B cell (primary cell): ENCODE measurements at regions not wholly inside any gene's neighbourhood (a gene's known extent, or its start where the extent isn't known, plus 50 kb on each side); places are given as distances from the start of the nearest gene placed in this dataset.

Experiments used
- ATAC-seq: fragments of 200-7000 bp; cut with Tn5 transposase; one replicate; pipeline ENCODE4 v1.10.0; 2021; ENCODE audit warnings: low read depth, mild to moderate bottlenecking, moderate number of reproducible peaks, moderate library complexity
- CTCF ChIA-PET: fragments of 350-600 bp; sonication (Branson Sonifier 250); formaldehyde crosslinking; loops from one replicate; lab custom pipeline; 2021; ENCODE audit warnings: antibody characterized with exemption, inconsistent platforms; lab: Charles Lee
- POLR2A ChIA-PET: fragments of 350-600 bp; sonication (Branson Sonifier 250); formaldehyde crosslinking; loops from one replicate; lab custom pipeline; 2021; ENCODE audit warnings: antibody characterized with exemption; lab: Charles Lee
- DNase-seq: peaks from one replicate; pipeline ENCODE4 v3.0.0; 2013
- H2AFZ ChIP-seq: 2 replicates; pipeline ENCODE4 v1.6.1; 2012; ENCODE audit warnings: mild to moderate bottlenecking, low read depth, low read length; ENCODE audit not compliant: insufficient read depth, poor library complexity, severe bottlenecking
- H3K27ac ChIP-seq, 2 donors: 1 replicate in 1 of 2; 2 replicates in 1 of 2; pipeline ENCODE4 v1.5.1; 2012 to 2013; ENCODE audit warnings: low read length in 2 of 2, mild to moderate bottlenecking in 2 of 2, moderate library complexity in 1 of 2
- H3K27me3 ChIP-seq, 4 experiments: fragments of 200-600 bp in 1 of 4; sonication (generic) in 1 of 4; replicated peaks in 1 of 4; 1 replicate in 2 of 4; 2 replicates in 2 of 4; pipeline versions ENCODE4 v1.6.1 to v1.7.0; 2013 to 2016; ENCODE audit warnings: low read length in 3 of 4, mild to moderate bottlenecking in 2 of 4, mixed read lengths in 1 of 4, moderate library complexity in 1 of 4; ENCODE audit not compliant: insufficient read depth in 4 of 4, control insufficient read depth in 3 of 4; ENCODE audit errors: control extremely low read depth in 1 of 4
- H3K36me3 ChIP-seq, 2 experiments: replicated peaks in 1 of 2; 1 replicate in 1 of 2; 2 replicates in 1 of 2; pipeline versions ENCODE4 v1.6.1 to v1.7.1; 2013; ENCODE audit warnings: low read length in 1 of 2; ENCODE audit not compliant: insufficient read depth in 2 of 2, control insufficient read depth in 1 of 2; ENCODE audit errors: control extremely low read depth in 1 of 2, extremely low read depth in 1 of 2
- H3K4me1 ChIP-seq, 2 donors: fragments of 200-600 bp in 1 of 2; sonication (generic) in 1 of 2; 1 replicate in 1 of 2; 2 replicates in 1 of 2; pipeline versions ENCODE4 v1.5.1 to v1.6.1; 2013 to 2017; ENCODE audit warnings: low read length in 2 of 2; ENCODE audit not compliant: control insufficient read depth in 2 of 2, insufficient read depth in 2 of 2
- H3K4me2 ChIP-seq: replicated peaks from 2 replicates; pipeline ENCODE3; 2012; ENCODE audit warnings: mild to moderate bottlenecking, low read depth, low read length; ENCODE audit not compliant: poor library complexity, severe bottlenecking
- H3K4me3 ChIP-seq, 5 experiments: fragments of 200-600 bp in 1 of 5; sonication (generic) in 1 of 5; 1 replicate in 3 of 5; 2 replicates in 2 of 5; pipeline versions ENCODE4 v1.5.1 to v1.7.0; 2011 to 2016; ENCODE audit warnings: low read length in 4 of 5, mild to moderate bottlenecking in 4 of 5, low read depth in 2 of 5, control low read depth in 1 of 5, moderate library complexity in 1 of 5; ENCODE audit not compliant: insufficient read depth in 1 of 5; ENCODE audit errors: control extremely low read depth in 1 of 5, extremely low read depth in 1 of 5
- H3K79me2 ChIP-seq: fragments of 200-600 bp; sonication (generic); one replicate; pipeline ENCODE4 v1.6.0; 2016; ENCODE audit warnings: low read length; ENCODE audit not compliant: control insufficient read depth, insufficient read depth
- H3K9ac ChIP-seq: fragments of 200-600 bp; sonication (generic); 2 replicates; pipeline ENCODE4 v1.6.1; 2017; ENCODE audit warnings: mild to moderate bottlenecking, low read length, moderate library complexity
- H3K9me3 ChIP-seq, 3 donors: one replicate each; pipeline versions ENCODE4 v1.6.1 to v1.7.1; 2013; ENCODE audit warnings: low read length in 2 of 3; ENCODE audit not compliant: control insufficient read depth in 2 of 3, insufficient read depth in 1 of 3; ENCODE audit errors: control extremely low read depth in 1 of 3
- H4K20me1 ChIP-seq: 2 replicates; pipeline ENCODE4 v1.6.0; 2012; ENCODE audit warnings: mild to moderate bottlenecking, low read length; ENCODE audit not compliant: insufficient read depth, control insufficient read depth, poor library complexity, severe bottlenecking
- H3K27ac Mint-ChIP-seq: one replicate; pipeline ENCODE4 v1.8.0; 2021; ENCODE audit warnings: mixed read lengths
- H3K27me3 Mint-ChIP-seq: one replicate; pipeline ENCODE4 v1.8.0; 2021; ENCODE audit warnings: mixed read lengths
- H3K4me1 Mint-ChIP-seq: one replicate; pipeline ENCODE4 v1.8.0; 2021; ENCODE audit warnings: mixed read lengths
- H3K4me3 Mint-ChIP-seq: one replicate; pipeline ENCODE4 v1.8.0; 2021; ENCODE audit warnings: mixed read lengths
- H3K9me3 Mint-ChIP-seq: one replicate; pipeline ENCODE4 v1.8.0; 2022; ENCODE audit warnings: mixed read lengths; ENCODE audit not compliant: insufficient read depth
- EZH2 ChIP-seq: IDR thresholded peaks from 2 replicates; pipeline ENCODE4 v1.6.1; 2012; ENCODE audit warnings: borderline replicate concordance, low read depth, mild to moderate bottlenecking, moderate library complexity, low read length; ENCODE audit not compliant: insufficient read depth, poor library complexity, severe bottlenecking
- WGBS: methylation state at CpG from one replicate; pipeline ENCODE4 v1.1.5; 2013; ENCODE audit warnings: missing lambda C conversion rate; ENCODE audit not compliant: insufficient coverage; 5-methylcytosine and 5-hydroxymethylcytosine counted together
- intact Hi-C: fragments of 100-400 bp; cut with micrococcal nuclease; formaldehyde crosslinking; loops from one replicate; pipeline ENCODE4 v1.10.0; 2022
- TF ChIP-seq, protein P1 (sequence below): fragments of 200-600 bp; IDR thresholded peaks from one replicate; pipeline ENCODE4 v1.8.0; 2022; ENCODE audit warnings: antibody characterized with exemption, mild to moderate bottlenecking

DNA sequence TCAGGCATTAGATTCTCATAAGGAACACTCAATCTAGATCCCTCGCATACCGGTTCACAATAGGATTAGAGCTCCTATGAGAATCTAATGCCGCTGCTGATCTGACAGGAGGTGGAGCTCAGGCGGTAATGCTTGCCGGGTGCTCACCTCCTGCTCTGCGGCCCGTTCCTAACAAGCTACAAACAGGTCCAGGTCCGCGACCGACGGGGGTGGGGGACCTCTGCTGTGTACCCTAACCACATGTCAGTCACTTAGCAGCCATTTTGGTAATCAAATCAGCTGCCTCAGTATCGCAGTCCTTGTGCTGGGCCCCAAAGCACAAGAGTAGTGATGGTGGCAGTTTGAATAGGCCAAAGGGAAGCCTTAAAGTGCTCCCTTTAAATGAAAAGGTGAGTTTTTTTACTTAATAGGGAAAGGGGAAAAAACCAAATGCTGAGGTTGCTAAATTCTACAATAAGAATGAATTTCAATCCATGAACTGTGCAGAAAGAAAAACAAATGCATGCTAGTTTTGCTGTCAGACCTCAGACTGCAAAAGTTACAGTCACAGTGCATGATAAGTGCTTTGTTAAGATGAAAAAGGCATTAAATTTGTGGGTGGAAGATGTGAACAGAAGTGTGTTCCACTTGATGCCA, 67.0 kb upstream of the TNPO1 start:
- CTCF ChIA-PET = no interaction called here
- Mint-ChIP-seq H3K4me1 (no peaks in the 10 kb centered on the region), H3K9me3 (no peaks in the 10 kb centered on the region), H3K27me3 (peaks cover 9% of the 10 kb centered on the region), H3K27ac (no peak overlapping the region), H3K4me3 (no peak overlapping the region)
- H3K27me3 ChIP-seq = no peaks in the 10 kb centered on the region
- no peak overlapping the region for H2AFZ ChIP-seq
- H4K20me1 ChIP-seq = no peaks in the 10 kb centered on the region
- no peak overlapping the region for H3K4me2 ChIP-seq
- no peak overlapping the region for H3K27ac ChIP-seq
- DNase-seq (no peak), ATAC-seq (no peak)
- WGBS = 94% methylated on average over 10 of the region's 12 CpGs
- no peaks in the 10 kb centered on the region for H3K4me1 ChIP-seq
- intact Hi-C loops = no loop called here
- TF ChIP-seq, protein P1, sequence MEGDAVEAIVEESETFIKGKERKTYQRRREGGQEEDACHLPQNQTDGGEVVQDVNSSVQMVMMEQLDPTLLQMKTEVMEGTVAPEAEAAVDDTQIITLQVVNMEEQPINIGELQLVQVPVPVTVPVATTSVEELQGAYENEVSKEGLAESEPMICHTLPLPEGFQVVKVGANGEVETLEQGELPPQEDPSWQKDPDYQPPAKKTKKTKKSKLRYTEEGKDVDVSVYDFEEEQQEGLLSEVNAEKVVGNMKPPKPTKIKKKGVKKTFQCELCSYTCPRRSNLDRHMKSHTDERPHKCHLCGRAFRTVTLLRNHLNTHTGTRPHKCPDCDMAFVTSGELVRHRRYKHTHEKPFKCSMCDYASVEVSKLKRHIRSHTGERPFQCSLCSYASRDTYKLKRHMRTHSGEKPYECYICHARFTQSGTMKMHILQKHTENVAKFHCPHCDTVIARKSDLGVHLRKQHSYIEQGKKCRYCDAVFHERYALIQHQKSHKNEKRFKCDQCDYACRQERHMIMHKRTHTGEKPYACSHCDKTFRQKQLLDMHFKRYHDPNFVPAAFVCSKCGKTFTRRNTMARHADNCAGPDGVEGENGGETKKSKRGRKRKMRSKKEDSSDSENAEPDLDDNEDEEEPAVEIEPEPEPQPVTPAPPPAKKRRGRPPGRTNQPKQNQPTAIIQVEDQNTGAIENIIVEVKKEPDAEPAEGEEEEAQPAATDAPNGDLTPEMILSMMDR = no peak
- no peak for TF ChIP-seq EZH2
- no peaks in the 10 kb centered on the region for H3K9me3 ChIP-seq
- no peak overlapping the region for H3K9ac ChIP-seq
- no peaks in the 10 kb centered on the region for H3K36me3 ChIP-seq
- no peaks in the 10 kb centered on the region for H3K79me2 ChIP-seq
- POLR2A ChIA-PET = no interaction called here
- no peak overlapping the region for H3K4me3 ChIP-seq

DNA sequence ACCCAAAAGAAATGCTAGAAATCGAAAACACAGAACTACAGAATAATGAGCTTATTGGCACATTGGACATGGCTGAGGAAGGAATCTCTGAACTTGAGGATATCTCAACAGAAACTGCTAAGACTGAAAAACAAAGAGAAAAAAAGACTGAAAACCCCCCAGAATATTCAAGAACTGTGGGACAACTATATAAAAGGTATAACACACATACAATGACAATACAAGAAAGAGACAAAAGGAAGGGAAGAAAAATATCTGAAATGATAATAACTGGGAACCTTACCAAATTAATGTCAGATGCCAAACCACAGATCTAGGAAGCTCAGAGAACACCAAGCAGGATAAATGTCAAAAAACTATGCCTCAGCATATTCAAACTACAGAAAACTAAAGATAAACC, 68.6 kb upstream of the TNPO1 start:
- H3K4me3 Mint-ChIP-seq = no peak overlapping the region
- Histone ChIP-seq H3K27ac (no peak overlapping the region), H3K4me1 (no peaks in the 10 kb centered on the region), H3K36me3 (no peaks in the 10 kb centered on the region), H4K20me1 (no peaks in the 10 kb centered on the region), H3K4me2 (no peak overlapping the region), H3K4me3 (no peak overlapping the region), H3K9me3 (no peaks in the 10 kb centered on the region), H3K9ac (no peak overlapping the region), H3K27me3 (no peaks in the 10 kb centered on the region), H2AFZ (no peak overlapping the region), H3K79me2 (no peaks in the 10 kb centered on the region)
- no peak for DNase-seq
- no peaks in the 10 kb centered on the region for H3K9me3 Mint-ChIP-seq
- ATAC-seq = no peak
- TF ChIP-seq, protein P1 = no peak
- TF ChIP-seq EZH2 = no peak
- intact Hi-C loops = no loop called here
- POLR2A ChIA-PET = no interaction called here
- peaks cover 23% of the 10 kb centered on the region for H3K27me3 Mint-ChIP-seq
- CTCF ChIA-PET = no interaction called here
- no peaks in the 10 kb centered on the region for H3K4me1 Mint-ChIP-seq
- no CpG with 5 or more reads among the region's 1 CpG for WGBS
- no peak overlapping the region for H3K27ac Mint-ChIP-seq
